ENCODE measurements at regions not wholly inside any gene's neighbourhood (a gene's known extent, or its start where the extent isn't known, plus 50 kb on each side); places are given as distances from the start of the nearest gene placed in this dataset.

- TF ChIP-seq, protein P1, sequence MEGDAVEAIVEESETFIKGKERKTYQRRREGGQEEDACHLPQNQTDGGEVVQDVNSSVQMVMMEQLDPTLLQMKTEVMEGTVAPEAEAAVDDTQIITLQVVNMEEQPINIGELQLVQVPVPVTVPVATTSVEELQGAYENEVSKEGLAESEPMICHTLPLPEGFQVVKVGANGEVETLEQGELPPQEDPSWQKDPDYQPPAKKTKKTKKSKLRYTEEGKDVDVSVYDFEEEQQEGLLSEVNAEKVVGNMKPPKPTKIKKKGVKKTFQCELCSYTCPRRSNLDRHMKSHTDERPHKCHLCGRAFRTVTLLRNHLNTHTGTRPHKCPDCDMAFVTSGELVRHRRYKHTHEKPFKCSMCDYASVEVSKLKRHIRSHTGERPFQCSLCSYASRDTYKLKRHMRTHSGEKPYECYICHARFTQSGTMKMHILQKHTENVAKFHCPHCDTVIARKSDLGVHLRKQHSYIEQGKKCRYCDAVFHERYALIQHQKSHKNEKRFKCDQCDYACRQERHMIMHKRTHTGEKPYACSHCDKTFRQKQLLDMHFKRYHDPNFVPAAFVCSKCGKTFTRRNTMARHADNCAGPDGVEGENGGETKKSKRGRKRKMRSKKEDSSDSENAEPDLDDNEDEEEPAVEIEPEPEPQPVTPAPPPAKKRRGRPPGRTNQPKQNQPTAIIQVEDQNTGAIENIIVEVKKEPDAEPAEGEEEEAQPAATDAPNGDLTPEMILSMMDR (IDR thresholded peaks at IDR 0.05): no peak
- TF ChIP-seq POLR2AphosphoS5 (IDR thresholded peaks at IDR 0.05): no peak
- no peak for TF ChIP-seq POLR2A (IDR thresholded peaks at IDR 0.05)
Measured at GRCh38 chr13:60754211-60755090, 357.4 kb downstream of the TDRD3 start.

Data from breast epithelium (tissue), 3 donors.